SH-SY5Y (cell line): ENCODE measurements at regions not wholly inside any gene's neighbourhood (a gene's known extent, or its start where the extent isn't known, plus 50 kb on each side); places are given as distances from the start of the nearest gene placed in this dataset.

Experiments
- GATA2 ChIP-seq: IDR thresholded peaks from 2 replicates; pipeline ENCODE4 v1.6.1; 2011; ENCODE audit warnings: mild to moderate bottlenecking, low read depth, low read length
- GATA3 ChIP-seq: IDR thresholded peaks from 2 replicates; pipeline ENCODE4 v1.6.1; 2011; ENCODE audit warnings: low read depth, mild to moderate bottlenecking, low read length, moderate library complexity

- no peak for TF ChIP-seq GATA3
- TF ChIP-seq GATA2 = no peak
Observed at GRCh38 chr7:119033641-119034040, 809.1 kb downstream of the ANKRD7 start.

- no peak for TF ChIP-seq GATA3
- TF ChIP-seq GATA2 = no peak
Observed at GRCh38 chr7:119037941-119038340, 813.4 kb downstream of the ANKRD7 start.

- TF ChIP-seq GATA2 (no peak), GATA3 (no peak)
Observed at GRCh38 chr7:119046068-119046467, 821.6 kb downstream of the ANKRD7 start.

- TF ChIP-seq GATA2 (no peak), GATA3 (no peak)
Observed at GRCh38 chr7:119065966-119066365, 841.5 kb downstream of the ANKRD7 start.

- TF ChIP-seq GATA2 = no peak
- TF ChIP-seq GATA3 = no peak
Observed at GRCh38 chr7:119086026-119086425, 861.5 kb downstream of the ANKRD7 start.

- no peak for TF ChIP-seq GATA2
- TF ChIP-seq GATA3 = no peak
Observed at GRCh38 chr7:119090851-119091250, 866.3 kb downstream of the ANKRD7 start.

- TF ChIP-seq GATA3 (no peak), GATA2 (no peak)
Observed at GRCh38 chr7:119096683-119097082, 872.2 kb downstream of the ANKRD7 start.

- TF ChIP-seq GATA2 = no peak
- TF ChIP-seq GATA3 = no peak
Observed at GRCh38 chr7:119102291-119102690, 877.8 kb downstream of the ANKRD7 start.

- no peak for TF ChIP-seq GATA3
- TF ChIP-seq GATA2 = no peak
Observed at GRCh38 chr7:119105381-119105780, 880.9 kb downstream of the ANKRD7 start.

- TF ChIP-seq GATA3 (no peak), GATA2 (no peak)
Observed at GRCh38 chr7:119123326-119123725, 898.8 kb downstream of the ANKRD7 start.

- no peak for TF ChIP-seq GATA2
- TF ChIP-seq GATA3 = no peak
Observed at GRCh38 chr7:119127706-119128105, 903.2 kb downstream of the ANKRD7 start.

- TF ChIP-seq GATA2 (no peak), GATA3 (no peak)
Observed at GRCh38 chr7:119132436-119132835, 907.9 kb downstream of the ANKRD7 start.

- TF ChIP-seq GATA3 (no peak), GATA2 (no peak)
Observed at GRCh38 chr7:119167431-119167830, 942.9 kb downstream of the ANKRD7 start.

GRCh38 chr7:119172043-119172442 lies 947.5 kb downstream of the ANKRD7 start:
- TF ChIP-seq GATA2 = no peak
- no peak for TF ChIP-seq GATA3

- TF ChIP-seq GATA2 (no peak), GATA3 (no peak)
Observed at GRCh38 chr7:119175911-119176627, 951.6 kb downstream of the ANKRD7 start.

GRCh38 chr7:119177863-119178262 lies 953.4 kb downstream of the ANKRD7 start:
- no peak for TF ChIP-seq GATA2
- no peak for TF ChIP-seq GATA3
